Testis (tissue), 2 donors: ENCODE measurements at regions not wholly inside any gene's neighbourhood (a gene's known extent, or its start where the extent isn't known, plus 50 kb on each side); places are given as distances from the start of the nearest gene placed in this dataset.

Source experiments
- DNase-seq: peaks from one replicate; pipeline ENCODE4 v3.0.0-alpha.2; 2019
- H3K27ac ChIP-seq, 2 donors: fragments of 200-600 bp; sonication (generic); one replicate each; pipeline ENCODE4 v1.5.1; 2019
- H3K27me3 ChIP-seq: fragments of 200-600 bp; sonication (generic); one replicate; pipeline ENCODE4 v1.5.1; 2019
- H3K36me3 ChIP-seq: fragments of 200-600 bp; sonication (generic); one replicate; pipeline ENCODE4 v1.5.1; 2017; ENCODE audit warnings: low read depth; ENCODE audit errors: missing control alignments
- H3K4me1 ChIP-seq: fragments of 200-600 bp; sonication (generic); one replicate; pipeline ENCODE4 v1.5.1; 2019
- H3K4me3 ChIP-seq, 2 donors: fragments of 200-600 bp; sonication (generic); one replicate each; pipeline ENCODE4 v1.5.1; 2017 to 2019
- H3K9me3 ChIP-seq: fragments of 200-600 bp; sonication (generic); one replicate; pipeline ENCODE4 v1.5.1; 2017
- CTCF ChIP-seq, 3 experiments: fragments of 450-650 bp in 2 of 3; fragments of 200-600 bp in 1 of 3; sonication (generic) in 1 of 3; IDR thresholded peaks; one replicate each; pipeline ENCODE4 v1.5.1; 2016 to 2019; ENCODE audit warnings: antibody characterized with exemption in 3 of 3, mild to moderate bottlenecking in 2 of 3, moderate library complexity in 1 of 3
- POLR2A ChIP-seq: fragments of 450-650 bp; IDR thresholded peaks from one replicate; pipeline ENCODE4 v1.6.1; 2017; ENCODE audit warnings: antibody characterized with exemption, mild to moderate bottlenecking, moderate library complexity
- WGBS, 2 donors: methylation state at CpG; one replicate each; pipeline ENCODE4 v1.1.5; 2018; 5-methylcytosine and 5-hydroxymethylcytosine counted together
- intact Hi-C: fragments of 100-400 bp; cut with DNase I; formaldehyde crosslinking; loops from one replicate; pipeline ENCODE4 v1.15.1; 2023; ENCODE audit warnings: low total_unique reads

GRCh38 chr6:147868427-147869190, 360.1 kb downstream of the SAMD5 start:
- no peak for TF ChIP-seq POLR2A
- no peak for TF ChIP-seq CTCF (IDR thresholded peaks at IDR 0.05)
- intact Hi-C loops = no loop called here
- Histone ChIP-seq H3K4me1 (no peaks in the 10 kb centered on the region), H3K36me3 (no peaks in the 10 kb centered on the region), H3K9me3 (no peaks in the 10 kb centered on the region), H3K27ac (no peak overlapping the region), H3K27me3 (no peaks in the 10 kb centered on the region), H3K4me3 (no peak overlapping the region)
- WGBS, 2 donors = 32% methylated on average over 2 of the region's 2 CpGs
- no peak for DNase-seq

- Histone ChIP-seq H3K4me3 (no peak overlapping the region), H3K27me3 (no peaks in the 10 kb centered on the region), H3K9me3 (no peaks in the 10 kb centered on the region), H3K27ac (no peak overlapping the region), H3K36me3 (no peaks in the 10 kb centered on the region), H3K4me1 (no peaks in the 10 kb centered on the region)
- DNase-seq = no peak
- TF ChIP-seq POLR2A (no peak), CTCF (IDR thresholded peaks at IDR 0.05) (no peak)
- 44 to 46% methylated on average over 2 of the region's 2 CpGs for WGBS, 2 donors
- intact Hi-C loops = no loop called here
Observed at GRCh38 chr6:147869201-147869600, 360.7 kb downstream of the SAMD5 start.

- no peak for DNase-seq
- H3K36me3 ChIP-seq = no peaks in the 10 kb centered on the region
- TF ChIP-seq POLR2A (no peak), CTCF (IDR thresholded peaks at IDR 0.05) (no peak)
- no peak overlapping the region for H3K27ac ChIP-seq
- no peaks in the 10 kb centered on the region for H3K27me3 ChIP-seq
- intact Hi-C loops = no loop called here
- 86 to 92% methylated on average over 5 of the region's 5 CpGs for WGBS, 2 donors
- H3K9me3 ChIP-seq = no peaks in the 10 kb centered on the region
- no peak overlapping the region for H3K4me3 ChIP-seq
- no peaks in the 10 kb centered on the region for H3K4me1 ChIP-seq
Observed at GRCh38 chr6:147869869-147870268, 361.4 kb downstream of the SAMD5 start.

GRCh38 chr6:147870506-147871110, 362.1 kb downstream of the SAMD5 start:
- no peaks in the 10 kb centered on the region for H3K27me3 ChIP-seq
- H3K27ac ChIP-seq = no peak overlapping the region
- TF ChIP-seq CTCF (IDR thresholded peaks at IDR 0.05) = no peak
- no peak for TF ChIP-seq POLR2A
- 74 to 78% methylated on average over 3 of the region's 4 CpGs for WGBS, 2 donors
- intact Hi-C loops = no loop called here
- H3K9me3 ChIP-seq = no peaks in the 10 kb centered on the region
- no peaks in the 10 kb centered on the region for H3K4me1 ChIP-seq
- DNase-seq = no peak
- no peak overlapping the region for H3K4me3 ChIP-seq
- no peaks in the 10 kb centered on the region for H3K36me3 ChIP-seq

- DNase-seq = no peak
- intact Hi-C loops = no loop called here
- TF ChIP-seq CTCF (IDR thresholded peaks at IDR 0.05) (no peak), POLR2A (no peak)
- 79 to 90% methylated on average over 1 of the region's 1 CpG for WGBS, 2 donors
- Histone ChIP-seq H3K4me3 (no peak overlapping the region), H3K27me3 (no peaks in the 10 kb centered on the region), H3K9me3 (no peaks in the 10 kb centered on the region), H3K27ac (no peak overlapping the region), H3K36me3 (no peaks in the 10 kb centered on the region), H3K4me1 (no peaks in the 10 kb centered on the region)
Observed at GRCh38 chr6:147872002-147872401, 363.5 kb downstream of the SAMD5 start.
